GOT3 (cell line): ENCODE measurements at regions not wholly inside any gene's neighbourhood (a gene's known extent, or its start where the extent isn't known, plus 50 kb on each side); places are given as distances from the start of the nearest gene placed in this dataset.

ENCODE experiments used
- DNase-seq: peaks from one replicate; lab custom pipeline; 2025; ENCODE audit warnings: mixed read lengths; lab: John Stamatoyannopoulos, UW

- no peak for DNase-seq
These were observed 180.6 kb upstream of the RBMS1 start for GRCh38 chr2:160674146-160674750.

- DNase-seq, result no peak
These were observed 186.1 kb upstream of the RBMS1 start for GRCh38 chr2:160679686-160680085.

- no peak for DNase-seq
These were observed 186.7 kb upstream of the RBMS1 start for GRCh38 chr2:160680294-160680693.

- no peak for DNase-seq
These were observed 187.4 kb upstream of the RBMS1 start for GRCh38 chr2:160680974-160681373.

GRCh38 chr2:160683206-160683605, 189.6 kb upstream of the RBMS1 start:
- DNase-seq, result no peak

GRCh38 chr2:160687629-160688028, 194.0 kb upstream of the RBMS1 start:
- no peak for DNase-seq

GRCh38 chr2:160689441-160689840, 195.8 kb upstream of the RBMS1 start:
- no peak for DNase-seq

- DNase-seq, result no peak
These were observed 200.6 kb upstream of the RBMS1 start for GRCh38 chr2:160694221-160694620.

GRCh38 chr2:160694631-160695030, 201.0 kb upstream of the RBMS1 start:
- no peak for DNase-seq

- no peak for DNase-seq
These were observed 201.9 kb upstream of the RBMS1 start for GRCh38 chr2:160695402-160696086.

GRCh38 chr2:160696087-160696452, 202.5 kb upstream of the RBMS1 start:
- DNase-seq, result no peak

- DNase-seq, result no peak
These were observed 204.2 kb upstream of the RBMS1 start for GRCh38 chr2:160697817-160698216.

GRCh38 chr2:160700021-160700814, 206.6 kb upstream of the RBMS1 start:
- no peak for DNase-seq

- DNase-seq, result no peak
These were observed 208.2 kb upstream of the RBMS1 start for GRCh38 chr2:160701822-160702221.

GRCh38 chr2:160702754-160703153, 209.1 kb upstream of the RBMS1 start:
- DNase-seq, result no peak

GRCh38 chr2:160703648-160704585, 210.3 kb upstream of the RBMS1 start:
- no peak for DNase-seq

- no peak for DNase-seq
These were observed 221.8 kb upstream of the RBMS1 start for GRCh38 chr2:160715428-160715827.

GRCh38 chr2:160719116-160719515, 225.5 kb upstream of the RBMS1 start:
- no peak for DNase-seq

GRCh38 chr2:160720098-160720497, 226.5 kb upstream of the RBMS1 start:
- DNase-seq, result no peak

- no peak for DNase-seq
These were observed 227.8 kb upstream of the RBMS1 start for GRCh38 chr2:160721089-160722040.

GRCh38 chr2:160726046-160726445, 232.4 kb upstream of the RBMS1 start:
- no peak for DNase-seq
